AG09319 (cell line): ENCODE measurements at regions not wholly inside any gene's neighbourhood (a gene's known extent, or its start where the extent isn't known, plus 50 kb on each side); places are given as distances from the start of the nearest gene placed in this dataset.

Experiments used
- DNase-seq: peaks from one replicate; pipeline ENCODE4 v3.0.0-alpha.2; 2010; ENCODE audit warnings: low read depth; ENCODE audit errors: extremely low read depth
- CTCF ChIP-seq: IDR thresholded peaks from 2 replicates; pipeline ENCODE4 v1.5.1; 2011; ENCODE audit warnings: low read depth, mild to moderate bottlenecking, inconsistent platforms, low read length, moderate library complexity

DNA sequence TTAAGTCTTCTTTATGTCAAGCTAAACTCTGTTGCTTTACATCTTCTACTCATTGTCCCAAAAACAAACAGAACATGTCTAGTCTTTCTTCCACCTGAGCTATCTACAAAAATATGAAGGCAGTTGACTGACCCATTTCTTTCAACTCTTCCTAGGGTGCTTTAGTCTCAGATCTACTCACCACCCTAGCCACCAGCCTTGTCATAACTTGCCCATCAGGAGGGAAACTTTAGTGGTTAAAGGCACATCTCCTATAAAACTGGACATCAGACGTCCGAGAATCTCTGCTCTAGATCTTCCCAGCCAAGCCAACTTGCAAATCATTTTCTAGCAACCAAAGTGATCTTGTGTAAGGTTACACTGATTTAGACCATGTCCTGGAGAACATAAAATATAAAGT lies 205.0 kb downstream of the ACTL7B start:
- no peak for DNase-seq
- no peak for TF ChIP-seq CTCF

DNA sequence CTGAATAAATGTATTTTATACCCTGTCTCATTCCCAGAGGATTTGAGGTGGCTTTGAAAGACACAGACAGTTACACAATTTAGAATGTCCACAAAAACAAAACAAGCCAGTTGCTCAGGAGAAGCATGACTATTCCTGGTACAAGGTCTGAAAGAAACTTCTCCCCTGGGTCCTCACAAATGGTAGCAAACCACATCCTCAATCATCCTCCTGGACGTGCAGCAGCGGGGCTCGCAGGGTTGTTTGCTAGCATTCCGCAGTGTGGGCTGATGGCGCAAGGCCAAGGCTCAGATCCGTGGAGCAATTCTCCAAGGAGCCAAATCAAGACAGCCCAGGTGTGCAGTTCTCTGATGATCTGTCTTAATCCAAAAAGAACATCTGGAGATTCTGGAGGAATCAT lies 210.3 kb downstream of the ACTL7B start:
- no peak for TF ChIP-seq CTCF
- DNase-seq: no peak

GRCh38 chr9:108643731-108644510 lies 211.9 kb downstream of the ACTL7B start:
- no peak for TF ChIP-seq CTCF
- no peak for DNase-seq

DNA sequence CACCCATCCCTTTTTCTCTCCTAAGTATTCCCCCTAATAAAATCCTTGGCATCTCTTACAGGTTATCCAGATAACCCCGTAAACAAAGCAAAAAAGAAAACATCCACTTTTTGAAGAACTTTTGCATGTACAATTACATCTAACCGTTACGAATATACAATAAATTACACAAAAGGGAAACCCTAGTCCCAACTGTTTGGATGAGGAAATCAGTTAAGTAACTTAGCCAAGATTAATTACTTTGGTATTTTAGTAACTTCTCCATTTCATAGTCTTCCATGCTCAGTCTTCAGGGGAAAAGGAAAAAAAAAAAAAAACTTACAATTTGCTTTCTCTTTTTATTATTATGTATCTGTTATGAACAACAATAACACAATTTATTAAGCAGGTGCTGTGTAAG lies 212.9 kb downstream of the ACTL7B start:
- no peak for TF ChIP-seq CTCF
- DNase-seq: no peak

- no peak for DNase-seq
- TF ChIP-seq CTCF: no peak
Measured at GRCh38 chr9:108640230-108640629, 215.6 kb downstream of the ACTL7B start.

- no peak for DNase-seq
- no peak for TF ChIP-seq CTCF
Measured at GRCh38 chr9:108639696-108640095, 216.1 kb downstream of the ACTL7B start.

DNA sequence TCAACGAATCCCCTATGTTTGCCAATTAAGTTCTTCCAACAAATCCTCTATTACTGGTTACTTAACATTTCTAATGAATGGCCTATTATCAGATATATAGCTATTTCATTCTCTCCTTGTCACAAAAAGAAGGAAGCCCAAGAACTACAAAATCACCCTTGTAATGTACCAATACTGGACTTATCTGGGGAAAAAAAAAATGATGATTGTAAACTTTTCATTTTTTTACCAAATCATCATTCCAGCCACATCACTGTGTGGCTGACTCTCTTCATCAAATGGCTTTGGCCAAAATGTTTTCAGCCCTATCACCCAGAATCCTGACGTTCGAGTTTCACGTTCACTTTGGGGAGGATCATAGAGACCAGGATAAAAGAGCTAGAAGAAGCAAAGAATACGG lies 216.7 kb downstream of the ACTL7B start:
- no peak for TF ChIP-seq CTCF
- DNase-seq: no peak
